ENCODE measurements at regions not wholly inside any gene's neighbourhood (a gene's known extent, or its start where the extent isn't known, plus 50 kb on each side); places are given as distances from the start of the nearest gene placed in this dataset.

- no peak for DNase-seq (ENCODE audit: low spot score)
- in situ Hi-C loops (cut with MboI; ENCODE audit: low sequenced_read_pairs, unreplicated experiment) = no loop called here
- no peak for TF ChIP-seq CTCF (IDR thresholded peaks at IDR 0.05; ENCODE audit: borderline replicate concordance, control extremely low read depth, extremely low read depth, insufficient read depth, missing control alignments)
Measured at GRCh38 chr3:66797889-66798560, 200.1 kb upstream of the KBTBD8 start.

GRCh38 chr3:66800941-66801545, 197.1 kb upstream of the KBTBD8 start:
- no peak for TF ChIP-seq CTCF (IDR thresholded peaks at IDR 0.05; ENCODE audit: borderline replicate concordance, control extremely low read depth, extremely low read depth, insufficient read depth, missing control alignments)
- no peak for DNase-seq (ENCODE audit: low spot score)
- in situ Hi-C loops (cut with MboI; ENCODE audit: low sequenced_read_pairs, unreplicated experiment) = no loop called here

GRCh38 chr3:66803206-66803605, 194.9 kb upstream of the KBTBD8 start:
- no peak for TF ChIP-seq CTCF (IDR thresholded peaks at IDR 0.05; ENCODE audit: borderline replicate concordance, control extremely low read depth, extremely low read depth, insufficient read depth, missing control alignments)
- in situ Hi-C loops (cut with MboI; ENCODE audit: low sequenced_read_pairs, unreplicated experiment) = no loop called here

GRCh38 chr3:66803721-66804695, 194.1 kb upstream of the KBTBD8 start:
- in situ Hi-C loops (cut with MboI; ENCODE audit: low sequenced_read_pairs, unreplicated experiment) = no loop called here

More at GRCh38 chr3:66803206-66803605, 194.9 kb upstream of the KBTBD8 start:
- no peak for DNase-seq (ENCODE audit: low spot score)

GRCh38 chr3:66808891-66809594, 189.1 kb upstream of the KBTBD8 start:
- in situ Hi-C loops (cut with MboI; ENCODE audit: low sequenced_read_pairs, unreplicated experiment) = no loop called here
- no peak for TF ChIP-seq CTCF (IDR thresholded peaks at IDR 0.05; ENCODE audit: borderline replicate concordance, control extremely low read depth, extremely low read depth, insufficient read depth, missing control alignments)
- no peak for DNase-seq (ENCODE audit: low spot score)

More at GRCh38 chr3:66803721-66804695, 194.1 kb upstream of the KBTBD8 start:
- DNase-seq (ENCODE audit: low spot score) = no peak
- TF ChIP-seq CTCF (IDR thresholded peaks at IDR 0.05; ENCODE audit: borderline replicate concordance, control extremely low read depth, extremely low read depth, insufficient read depth, missing control alignments) = no peak

- in situ Hi-C loops (cut with MboI; ENCODE audit: low sequenced_read_pairs, unreplicated experiment) = no loop called here
- no peak for DNase-seq (ENCODE audit: low spot score)
- TF ChIP-seq CTCF (IDR thresholded peaks at IDR 0.05; ENCODE audit: borderline replicate concordance, control extremely low read depth, extremely low read depth, insufficient read depth, missing control alignments) = no peak
Measured at GRCh38 chr3:66809595-66809958, 188.5 kb upstream of the KBTBD8 start.

All from GM13976 (cell line).